ENCODE measurements at regions not wholly inside any gene's neighbourhood (a gene's known extent, or its start where the extent isn't known, plus 50 kb on each side); places are given as distances from the start of the nearest gene placed in this dataset.

- no TSS peak for BruUV-seq (replicated peaks)
- Histone ChIP-seq H3K36me3 (ENCODE audit: insufficient read depth, low read length, poor library complexity, severe bottlenecking) (no peaks in the 10 kb centered on the region), H3K27me3 (replicated peaks; ENCODE audit: insufficient read depth, low read depth, low read length, poor library complexity) (no peaks in the 10 kb centered on the region), H3K4me1 (ENCODE audit: insufficient read depth, low read length, poor library complexity, severe bottlenecking) (peaks cover 9% of the 10 kb centered on the region), H3K27ac (ENCODE audit: low read depth, low read length, poor library complexity, severe bottlenecking) (no peak overlapping the region), H3K9me3 (ENCODE audit: low read depth, low read length, poor library complexity, severe bottlenecking) (no peaks in the 10 kb centered on the region), H3K4me3 (ENCODE audit: low read depth, low read length, poor library complexity, severe bottlenecking) (no peak overlapping the region)
- no peak for TF ChIP-seq EZH2 (IDR thresholded peaks at IDR 0.05; ENCODE audit: borderline replicate concordance, low read depth, low read length, poor library complexity, severe bottlenecking)
- no peak for TF ChIP-seq CTCF (conservative IDR thresholded peaks at IDR 0.05; ENCODE audit: low read depth, low read length)
- ChIA-PET POLR2A (ENCODE audit: low non-redundant PET) (no interaction called here), CTCF (no interaction called here)
- intact Hi-C loops (cut with micrococcal nuclease; ENCODE audit: unreplicated experiment): no loop called here
- no peak for DNase-seq (ENCODE audit: low spot score)
Measured at GRCh38 chr7:12802070-12802469, 114.6 kb downstream of the ARL4A start.

GRCh38 chr7:12803542-12803941 is 116.1 kb downstream of the ARL4A start:
- H3K4me1 ChIP-seq (ENCODE audit: insufficient read depth, low read length, poor library complexity, severe bottlenecking): peaks cover 9% of the 10 kb centered on the region
- no peaks in the 10 kb centered on the region for H3K27me3 ChIP-seq (replicated peaks; ENCODE audit: insufficient read depth, low read depth, low read length, poor library complexity)
- no TSS peak for BruUV-seq (replicated peaks)
- CTCF ChIA-PET: no interaction called here
- H3K9me3 ChIP-seq (ENCODE audit: low read depth, low read length, poor library complexity, severe bottlenecking): no peaks in the 10 kb centered on the region
- POLR2A ChIA-PET (ENCODE audit: low non-redundant PET): no interaction called here
- no peak for DNase-seq (ENCODE audit: low spot score)
- no peak overlapping the region for H3K4me3 ChIP-seq (ENCODE audit: low read depth, low read length, poor library complexity, severe bottlenecking)
- no peak overlapping the region for H3K27ac ChIP-seq (ENCODE audit: low read depth, low read length, poor library complexity, severe bottlenecking)
- intact Hi-C loops (cut with micrococcal nuclease; ENCODE audit: unreplicated experiment): no loop called here
- no peaks in the 10 kb centered on the region for H3K36me3 ChIP-seq (ENCODE audit: insufficient read depth, low read length, poor library complexity, severe bottlenecking)
- no peak for TF ChIP-seq EZH2 (IDR thresholded peaks at IDR 0.05; ENCODE audit: borderline replicate concordance, low read depth, low read length, poor library complexity, severe bottlenecking)
- no peak for TF ChIP-seq CTCF (conservative IDR thresholded peaks at IDR 0.05; ENCODE audit: low read depth, low read length)

DNA sequence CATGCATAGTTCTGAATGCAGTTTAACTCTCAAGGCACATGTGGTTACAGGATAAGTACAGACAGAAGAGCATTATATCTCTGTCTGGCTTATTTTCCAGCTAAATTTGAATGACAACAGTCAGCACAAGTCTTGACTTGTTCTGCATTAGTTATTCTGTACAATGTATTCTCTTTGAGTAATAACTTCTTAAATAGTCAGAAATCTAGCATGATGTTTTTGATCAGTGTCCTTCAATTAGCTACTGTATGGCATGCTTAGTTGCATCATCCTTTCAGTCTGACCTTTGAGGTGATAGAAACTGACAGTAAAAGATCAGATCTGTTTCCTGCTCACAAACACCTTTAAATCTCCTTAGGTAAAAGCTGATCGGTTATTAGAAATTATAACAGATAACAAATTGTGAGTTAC is 118.1 kb downstream of the ARL4A start:
- Histone ChIP-seq H3K36me3 (ENCODE audit: insufficient read depth, low read length, poor library complexity, severe bottlenecking) (no peaks in the 10 kb centered on the region), H3K27ac (ENCODE audit: low read depth, low read length, poor library complexity, severe bottlenecking) (peak overlapping the region; percentile 47), H3K4me3 (ENCODE audit: low read depth, low read length, poor library complexity, severe bottlenecking) (no peak overlapping the region), H3K27me3 (replicated peaks; ENCODE audit: insufficient read depth, low read depth, low read length, poor library complexity) (no peaks in the 10 kb centered on the region), H3K4me1 (ENCODE audit: insufficient read depth, low read length, poor library complexity, severe bottlenecking) (peaks cover 9% of the 10 kb centered on the region), H3K9me3 (ENCODE audit: low read depth, low read length, poor library complexity, severe bottlenecking) (no peaks in the 10 kb centered on the region)
- no peak for TF ChIP-seq CTCF (conservative IDR thresholded peaks at IDR 0.05; ENCODE audit: low read depth, low read length)
- TF ChIP-seq EZH2 (IDR thresholded peaks at IDR 0.05; ENCODE audit: borderline replicate concordance, low read depth, low read length, poor library complexity, severe bottlenecking): no peak
- peak; percentile 15 for DNase-seq (ENCODE audit: low spot score)
- intact Hi-C loops (cut with micrococcal nuclease; ENCODE audit: unreplicated experiment): loop anchor here (5.0 kb wide), 1 partner anchor 118 kb away; the partner anchor contains the start of gene ARL4A
- POLR2A ChIA-PET (ENCODE audit: low non-redundant PET): no interaction called here
- CTCF ChIA-PET: no interaction called here
- BruUV-seq (replicated peaks): no TSS peak
